ENCODE measurements at regions not wholly inside any gene's neighbourhood (a gene's known extent, or its start where the extent isn't known, plus 50 kb on each side); places are given as distances from the start of the nearest gene placed in this dataset.
"Not testable (repeated sequence)": the region's sequence is repeated elsewhere in the genome, so short reads cannot be mapped to it uniquely, and the experiment has no call there.

GRCh38 chr16:87047221-87048037 is 269.8 kb downstream of the C16orf95 start:
- intact Hi-C loops (cut with DNase I), result no loop called here
- ATAC-seq (no peak), DNase-seq (ENCODE audit: missing footprints) (no peak)

- intact Hi-C loops (cut with DNase I), result no loop called here
Observed at GRCh38 chr16:87048038-87048729, 269.0 kb downstream of the C16orf95 start.

GRCh38 chr16:87048730-87049115 is 268.5 kb downstream of the C16orf95 start:
- intact Hi-C loops (cut with DNase I), result no loop called here
- no peak for DNase-seq (ENCODE audit: missing footprints)
- ATAC-seq, result no peak

More at GRCh38 chr16:87048038-87048729, 269.0 kb downstream of the C16orf95 start:
- no peak for DNase-seq (ENCODE audit: missing footprints)
- ATAC-seq, result no peak

- intact Hi-C loops (cut with DNase I); DNase-seq (ENCODE audit: missing footprints); ATAC-seq: not testable (repeated sequence)
Observed at GRCh38 chr16:87049216-87049615, 268.0 kb downstream of the C16orf95 start.

GRCh38 chr16:87050142-87050541 is 267.1 kb downstream of the C16orf95 start:
- no peak for ATAC-seq
- intact Hi-C loops (cut with DNase I), result no loop called here
- no peak for DNase-seq (ENCODE audit: missing footprints)

GRCh38 chr16:87051526-87052320 is 265.5 kb downstream of the C16orf95 start:
- no peak for DNase-seq (ENCODE audit: missing footprints)
- ATAC-seq, result no peak
- intact Hi-C loops (cut with DNase I), result no loop called here

GRCh38 chr16:87052506-87052905 is 264.7 kb downstream of the C16orf95 start:
- DNase-seq (ENCODE audit: missing footprints) (no peak), ATAC-seq (no peak)
- intact Hi-C loops (cut with DNase I), result no loop called here

GRCh38 chr16:87053016-87053982 is 263.9 kb downstream of the C16orf95 start:
- intact Hi-C loops (cut with DNase I), result no loop called here
- ATAC-seq, result no peak
- no peak for DNase-seq (ENCODE audit: missing footprints)

GRCh38 chr16:87054154-87054553 is 263.0 kb downstream of the C16orf95 start:
- ATAC-seq (no peak), DNase-seq (ENCODE audit: missing footprints) (no peak)
- intact Hi-C loops (cut with DNase I), result no loop called here

GRCh38 chr16:87054856-87055255 is 262.3 kb downstream of the C16orf95 start:
- ATAC-seq, result no peak
- intact Hi-C loops (cut with DNase I), result no loop called here
- no peak for DNase-seq (ENCODE audit: missing footprints)

GRCh38 chr16:87056083-87056482 is 261.1 kb downstream of the C16orf95 start:
- intact Hi-C loops (cut with DNase I), result no loop called here
- ATAC-seq, result peak; percentile 48
- no peak for DNase-seq (ENCODE audit: missing footprints)

- intact Hi-C loops (cut with DNase I), result no loop called here
- ATAC-seq, result no peak
Observed at GRCh38 chr16:87056551-87056950, 260.6 kb downstream of the C16orf95 start.

GRCh38 chr16:87057211-87057881 is 259.8 kb downstream of the C16orf95 start:
- DNase-seq (ENCODE audit: missing footprints) (no peak), ATAC-seq (no peak)
- intact Hi-C loops (cut with DNase I), result no loop called here

More at GRCh38 chr16:87056551-87056950, 260.6 kb downstream of the C16orf95 start:
- no peak for DNase-seq (ENCODE audit: missing footprints)

GRCh38 chr16:87057951-87058560 is 259.1 kb downstream of the C16orf95 start:
- intact Hi-C loops (cut with DNase I), result no loop called here
- no peak for ATAC-seq
- DNase-seq (ENCODE audit: missing footprints), result no peak

GRCh38 chr16:87058728-87059250 is 258.4 kb downstream of the C16orf95 start:
- ATAC-seq, result no peak
- DNase-seq (ENCODE audit: missing footprints), result no peak
- intact Hi-C loops (cut with DNase I), result no loop called here

GRCh38 chr16:87060034-87060986 is 256.9 kb downstream of the C16orf95 start:
- no peak for DNase-seq (ENCODE audit: missing footprints)
- intact Hi-C loops (cut with DNase I), result no loop called here

More at GRCh38 chr16:87060034-87060986, 256.9 kb downstream of the C16orf95 start:
- ATAC-seq, result no peak

Measured in Right ventricle myocardium inferior (tissue), 1 donor.